HG03521 (cell line): ENCODE measurements at regions not wholly inside any gene's neighbourhood (a gene's known extent, or its start where the extent isn't known, plus 50 kb on each side); places are given as distances from the start of the nearest gene placed in this dataset.
"Not testable (repeated sequence)": the region's sequence is repeated elsewhere in the genome, so short reads cannot be mapped to it uniquely, and the experiment has no call there.

ENCODE experiments used
- ATAC-seq: cut with Tn5 transposase; IDR thresholded peaks from one replicate; pipeline ENCODE4 v1.9.1; 2021; ENCODE audit warnings: mild to moderate bottlenecking, moderate library complexity; ENCODE audit not compliant: unreplicated experiment

GRCh38 chr4:33878710-33879109, 2365.6 kb downstream of the ARAP2 start:
- no peak for ATAC-seq

GRCh38 chr4:33881176-33881575, 2363.1 kb downstream of the ARAP2 start:
- no peak for ATAC-seq

DNA sequence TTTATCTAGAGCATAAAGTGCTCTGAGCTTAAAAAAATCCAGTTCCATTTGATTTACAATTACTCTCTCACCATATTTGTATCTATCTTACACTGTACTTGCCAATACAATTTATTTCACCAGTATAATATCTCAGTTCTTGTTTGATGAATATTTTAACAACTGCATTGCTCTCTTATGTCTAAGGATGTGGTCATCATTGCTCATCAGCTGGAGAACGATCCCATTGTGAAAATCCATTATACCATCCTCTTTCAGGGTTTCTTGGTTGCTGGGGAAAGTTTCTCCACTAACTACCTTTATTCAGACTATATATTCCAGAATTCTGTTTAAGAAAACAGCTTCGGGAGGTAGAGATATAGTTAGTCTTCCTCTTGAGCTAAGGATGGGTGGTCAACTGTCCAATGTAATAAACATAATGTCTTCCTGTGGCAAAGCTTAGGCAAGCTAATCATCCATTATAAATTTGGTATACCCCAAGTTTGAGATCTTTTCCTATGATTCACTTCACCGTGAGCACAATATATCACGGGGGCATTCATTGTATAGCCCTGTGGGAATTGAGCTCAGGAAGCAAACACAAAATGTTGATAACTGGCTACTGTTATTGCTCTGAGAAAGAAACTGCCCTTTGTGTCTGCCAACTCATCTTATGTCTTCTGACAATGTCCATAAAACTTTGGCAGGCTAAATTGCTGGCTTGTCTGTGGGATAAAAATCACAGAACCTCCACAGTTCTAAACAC, 2361.9 kb downstream of the ARAP2 start:
- no peak for ATAC-seq

DNA sequence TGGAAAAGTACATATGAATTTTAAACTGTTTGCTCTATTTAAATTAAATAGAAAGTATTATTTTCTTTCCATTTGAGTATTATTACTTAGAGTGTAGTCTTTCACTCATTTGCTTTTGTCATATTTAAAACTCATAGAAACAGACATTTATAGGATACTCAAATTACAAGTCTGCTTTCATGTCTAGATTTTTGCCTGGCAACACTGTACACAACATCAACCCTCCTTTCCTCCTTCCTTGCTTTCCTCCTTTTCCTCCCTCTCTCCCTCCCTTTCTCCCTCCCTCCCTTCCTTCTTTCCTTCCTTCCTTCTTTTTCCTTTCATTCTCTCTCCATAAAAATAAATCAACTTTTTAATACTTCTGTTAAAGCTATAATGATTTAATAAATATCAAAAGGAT, 2361.2 kb downstream of the ARAP2 start:
- no peak for ATAC-seq

- no peak for ATAC-seq
Observed at GRCh38 chr4:33886356-33886755, 2358.0 kb downstream of the ARAP2 start.

DNA sequence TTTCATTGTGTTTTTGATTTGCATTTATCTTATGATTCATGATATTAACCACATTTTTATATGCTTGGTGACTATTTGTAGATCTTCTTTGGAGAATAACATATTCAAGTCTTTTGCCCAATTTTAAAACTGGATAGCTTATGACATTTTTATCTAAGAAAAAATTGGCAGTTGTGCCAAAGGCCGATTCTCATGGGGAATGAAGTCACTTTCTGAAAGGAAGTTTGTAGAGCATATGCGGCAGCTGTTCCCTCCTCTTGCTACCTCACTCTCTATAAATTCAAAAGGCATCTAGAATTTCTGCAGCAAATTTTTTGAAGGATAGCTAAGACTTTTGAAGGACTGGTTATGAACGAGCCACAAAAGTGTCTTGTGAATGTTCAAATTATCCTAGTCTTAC, 2353.5 kb downstream of the ARAP2 start:
- ATAC-seq: no peak

DNA sequence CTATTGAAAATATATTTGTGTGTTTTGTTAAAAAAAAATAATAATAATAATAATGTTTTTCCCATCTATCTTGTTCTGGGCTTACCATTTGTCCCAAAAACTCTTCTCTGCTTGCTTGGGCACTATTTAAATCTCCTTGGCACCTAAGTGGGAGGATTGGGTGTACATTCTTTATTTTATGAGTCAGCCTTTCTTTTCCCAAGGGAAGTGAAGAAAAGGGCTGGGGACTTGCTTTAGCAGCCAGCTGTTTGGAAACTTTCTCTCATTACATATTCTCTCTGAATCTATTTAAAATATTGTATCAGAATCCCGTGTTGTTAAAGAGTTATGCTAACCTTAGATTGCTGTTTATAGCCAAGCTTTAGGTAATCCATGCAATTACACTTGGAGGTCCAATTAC, 2332.4 kb downstream of the ARAP2 start:
- no peak for ATAC-seq

DNA sequence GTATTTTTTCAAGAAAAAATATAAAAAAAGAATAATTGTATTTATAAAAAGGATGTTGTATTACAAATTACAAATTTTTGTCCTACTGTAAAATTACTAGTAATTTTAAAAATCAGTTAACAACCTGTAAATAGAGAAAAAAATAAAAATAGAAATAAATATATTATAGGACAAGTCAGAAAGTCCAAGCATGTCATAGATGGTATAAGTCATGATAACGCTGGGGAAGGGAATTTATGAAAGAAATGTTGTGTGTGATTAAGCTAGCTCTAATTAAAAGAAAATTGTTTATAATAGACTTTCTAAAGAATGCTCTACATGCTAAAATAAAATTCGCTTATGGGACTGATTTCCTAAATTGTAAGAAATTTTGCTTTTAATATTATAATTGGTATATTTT, 2329.9 kb downstream of the ARAP2 start:
- no peak for ATAC-seq

DNA sequence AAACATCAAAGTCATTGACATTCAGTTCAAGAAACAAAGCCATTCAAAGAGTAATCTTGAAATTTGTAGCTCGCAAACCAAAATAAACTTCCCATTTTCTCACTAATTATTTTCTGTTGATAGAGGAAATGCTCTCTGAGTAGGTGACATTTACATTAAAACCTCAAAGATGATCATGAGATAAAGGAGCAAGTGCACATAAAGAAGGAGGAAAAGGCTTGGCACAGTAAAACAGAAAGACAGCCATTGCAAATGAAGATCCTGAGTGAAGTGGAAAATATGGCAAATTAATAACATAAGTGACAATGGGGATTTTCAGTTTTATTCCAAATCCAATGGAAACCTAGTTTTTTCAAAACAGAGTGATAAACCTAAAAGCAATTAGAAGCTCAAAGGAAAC, 2320.8 kb downstream of the ARAP2 start:
- ATAC-seq: no peak

- no peak for ATAC-seq
Observed at GRCh38 chr4:33924239-33924638, 2320.1 kb downstream of the ARAP2 start.

GRCh38 chr4:33924811-33925210, 2319.5 kb downstream of the ARAP2 start:
- no peak for ATAC-seq

- no peak for ATAC-seq
Observed at GRCh38 chr4:33930497-33930896, 2313.8 kb downstream of the ARAP2 start.

- no peak for ATAC-seq
Observed at GRCh38 chr4:33931026-33931425, 2313.3 kb downstream of the ARAP2 start.

DNA sequence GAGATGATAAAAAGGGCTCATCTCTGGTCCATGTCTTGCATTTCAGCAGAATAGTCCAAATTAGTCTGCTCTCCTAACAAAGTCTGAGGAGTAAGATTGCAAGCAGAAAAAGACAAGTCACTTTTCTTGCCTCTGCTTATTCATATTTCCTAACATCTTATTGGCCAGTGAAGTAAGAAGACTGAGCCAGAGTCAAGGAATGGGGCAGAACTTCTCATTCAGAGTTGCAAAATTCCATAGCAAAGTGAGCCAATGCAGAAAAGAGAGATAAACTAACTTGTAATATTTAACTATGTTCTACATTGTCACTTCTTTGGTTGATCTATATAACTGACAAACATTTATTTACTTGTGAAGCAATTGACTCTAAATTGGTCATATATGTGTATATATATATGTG, 2304.0 kb downstream of the ARAP2 start:
- ATAC-seq: no peak

GRCh38 chr4:33941854-33942253, 2302.5 kb downstream of the ARAP2 start:
- ATAC-seq: no peak

- no peak for ATAC-seq
Observed at GRCh38 chr4:33948921-33949320, 2295.4 kb downstream of the ARAP2 start.

GRCh38 chr4:33953848-33954247, 2290.5 kb downstream of the ARAP2 start:
- not testable (repeated sequence) for ATAC-seq

DNA sequence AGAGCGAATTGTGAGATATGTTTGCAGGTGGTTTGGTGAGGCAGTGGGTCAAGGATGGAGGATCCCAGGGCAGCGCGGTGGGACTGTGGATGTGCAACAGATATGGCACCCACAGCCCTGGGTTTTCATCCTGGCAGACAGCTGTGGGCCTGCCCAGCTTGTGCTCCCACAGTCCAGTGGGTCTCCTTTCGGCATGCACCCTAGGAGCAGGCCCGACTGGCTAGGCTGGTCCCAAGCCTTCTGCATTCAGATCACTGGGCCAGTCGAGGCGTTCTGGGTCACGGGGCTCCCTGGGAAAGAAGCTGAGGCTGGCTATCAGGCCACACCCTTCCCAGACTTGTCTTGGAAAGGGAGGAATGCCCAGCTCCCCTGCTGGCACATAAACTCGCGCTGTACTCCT, 2289.6 kb downstream of the ARAP2 start:
- no peak for ATAC-seq

GRCh38 chr4:33959519-33959918, 2284.8 kb downstream of the ARAP2 start:
- ATAC-seq: no peak

DNA sequence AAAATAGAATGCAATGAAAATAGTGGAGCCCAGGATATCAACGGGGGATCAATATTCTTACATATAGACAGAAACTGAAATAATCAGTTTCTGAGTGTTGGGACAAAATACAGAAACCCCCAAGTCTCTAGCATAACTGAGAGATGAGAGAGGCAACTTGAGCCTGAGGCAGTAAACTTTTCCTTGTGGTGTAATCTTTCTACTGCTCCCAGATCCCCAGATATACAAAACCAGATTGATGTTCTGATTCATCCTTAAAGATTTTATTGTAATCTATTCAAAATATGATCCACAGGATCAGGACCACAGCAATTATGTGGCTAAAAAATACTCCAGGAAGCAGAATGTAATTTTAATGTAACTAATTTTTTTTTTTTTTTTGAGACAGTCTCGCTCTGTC, 2282.6 kb downstream of the ARAP2 start:
- no peak for ATAC-seq

DNA sequence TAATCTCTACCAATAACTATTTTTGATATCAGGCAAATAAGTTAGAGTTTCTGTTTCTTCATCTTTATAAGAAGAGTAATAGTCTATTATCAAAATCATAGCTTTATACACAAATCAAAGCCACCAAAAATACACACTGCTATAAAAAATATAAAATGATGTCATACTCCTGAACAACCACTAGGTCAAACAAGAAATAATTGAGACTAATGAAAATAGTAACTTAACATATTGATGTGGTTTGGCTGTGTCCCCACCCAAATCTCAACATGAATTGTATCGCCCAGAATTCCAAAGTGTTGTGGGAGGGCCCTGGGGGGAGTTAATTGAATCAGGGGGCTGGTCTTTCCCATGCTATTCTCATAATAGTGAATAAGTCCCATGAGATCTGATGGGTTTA, 2277.5 kb downstream of the ARAP2 start:
- ATAC-seq: no peak

GRCh38 chr4:33974270-33974669, 2270.0 kb downstream of the ARAP2 start:
- ATAC-seq: no peak

DNA sequence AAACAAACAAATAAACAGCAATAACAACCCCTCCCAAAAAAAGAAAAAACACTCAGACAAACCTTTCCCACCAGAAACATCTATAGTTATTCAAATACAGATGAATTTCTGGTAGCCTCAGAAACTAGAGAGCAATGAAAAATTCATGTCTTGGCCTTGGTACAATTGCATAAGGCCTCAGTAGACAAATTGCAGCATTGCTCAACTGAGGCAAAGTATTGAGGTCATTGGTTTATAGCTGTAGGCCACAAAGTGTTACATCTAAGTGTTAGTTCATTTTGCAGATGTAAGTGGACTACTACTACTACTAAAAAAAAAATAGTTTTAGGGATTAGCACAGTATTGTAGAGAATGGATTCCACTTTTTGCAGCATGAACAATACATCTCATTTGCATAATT, 2268.3 kb downstream of the ARAP2 start:
- ATAC-seq: no peak
